ENCODE measurements at regions not wholly inside any gene's neighbourhood (a gene's known extent, or its start where the extent isn't known, plus 50 kb on each side); places are given as distances from the start of the nearest gene placed in this dataset.

DNA sequence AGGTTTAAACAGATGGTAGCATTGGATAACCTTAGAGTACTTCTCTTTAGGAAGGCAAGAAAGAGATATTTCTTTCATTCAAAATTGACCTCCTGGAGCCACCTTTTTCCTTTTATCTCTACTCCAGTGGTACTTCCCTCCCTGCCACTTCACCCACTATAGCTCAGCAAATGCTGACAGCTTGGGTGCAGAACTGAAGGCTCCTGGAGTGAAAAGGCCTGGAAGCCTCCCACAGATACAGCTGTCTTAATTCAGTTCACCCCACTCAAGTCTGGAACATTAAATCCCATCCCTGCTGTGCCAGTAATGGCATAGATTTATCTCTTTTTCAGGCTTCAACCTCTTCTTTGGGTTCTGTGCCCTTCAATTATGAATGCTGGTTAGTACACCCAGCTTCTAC, 140.3 kb downstream of the NEDD1 start:
- TF ChIP-seq EZH2phosphoT487 (IDR thresholded peaks at IDR 0.05; ENCODE audit: low read length) (no peak), EZH2 (optimal IDR thresholded peaks at IDR 0.05; ENCODE audit: low read depth, low read length) (no peak)
- TF ChIP-seq, protein P1, sequence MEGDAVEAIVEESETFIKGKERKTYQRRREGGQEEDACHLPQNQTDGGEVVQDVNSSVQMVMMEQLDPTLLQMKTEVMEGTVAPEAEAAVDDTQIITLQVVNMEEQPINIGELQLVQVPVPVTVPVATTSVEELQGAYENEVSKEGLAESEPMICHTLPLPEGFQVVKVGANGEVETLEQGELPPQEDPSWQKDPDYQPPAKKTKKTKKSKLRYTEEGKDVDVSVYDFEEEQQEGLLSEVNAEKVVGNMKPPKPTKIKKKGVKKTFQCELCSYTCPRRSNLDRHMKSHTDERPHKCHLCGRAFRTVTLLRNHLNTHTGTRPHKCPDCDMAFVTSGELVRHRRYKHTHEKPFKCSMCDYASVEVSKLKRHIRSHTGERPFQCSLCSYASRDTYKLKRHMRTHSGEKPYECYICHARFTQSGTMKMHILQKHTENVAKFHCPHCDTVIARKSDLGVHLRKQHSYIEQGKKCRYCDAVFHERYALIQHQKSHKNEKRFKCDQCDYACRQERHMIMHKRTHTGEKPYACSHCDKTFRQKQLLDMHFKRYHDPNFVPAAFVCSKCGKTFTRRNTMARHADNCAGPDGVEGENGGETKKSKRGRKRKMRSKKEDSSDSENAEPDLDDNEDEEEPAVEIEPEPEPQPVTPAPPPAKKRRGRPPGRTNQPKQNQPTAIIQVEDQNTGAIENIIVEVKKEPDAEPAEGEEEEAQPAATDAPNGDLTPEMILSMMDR (IDR thresholded peaks at IDR 0.05; ENCODE audit: low read length), result no peak

Data from MM.1S (cell line).